Lung (tissue), 11 donors: ENCODE measurements at regions not wholly inside any gene's neighbourhood (a gene's known extent, or its start where the extent isn't known, plus 50 kb on each side); places are given as distances from the start of the nearest gene placed in this dataset.

Experiments
- ATAC-seq: fragments of 200-7000 bp; cut with Tn5 transposase; one replicate; pipeline ENCODE4 v1.9.1; 2020; ENCODE audit warnings: moderate number of reproducible peaks; ENCODE audit not compliant: insufficient read depth, low FRiP score
- DNase-seq, 3 donors: peaks; one replicate each; pipeline ENCODE4 v3.0.0-alpha.2; 2013 to 2017
- H3K27ac ChIP-seq, 2 donors: one replicate each; pipeline ENCODE4 v1.5.1; 2013; ENCODE audit warnings: mild to moderate bottlenecking in 2 of 2, moderate library complexity in 2 of 2, control low read depth in 1 of 2, inconsistent platforms in 1 of 2, low read depth in 1 of 2, low read length in 1 of 2
- H3K27me3 ChIP-seq, 3 donors: one replicate each; pipeline ENCODE4 v1.5.1; 2013; ENCODE audit warnings: low read length in 2 of 3; ENCODE audit not compliant: control insufficient read depth in 3 of 3, insufficient read depth in 3 of 3
- H3K36me3 ChIP-seq, 4 donors: one replicate each; pipeline ENCODE4 v1.5.1; 2013; ENCODE audit warnings: low read length in 4 of 4, mild to moderate bottlenecking in 1 of 4, moderate library complexity in 1 of 4; ENCODE audit not compliant: control insufficient read depth in 4 of 4, insufficient read depth in 4 of 4
- H3K4me1 ChIP-seq, 5 donors: one replicate each; pipeline ENCODE4 v1.5.1; 2013; ENCODE audit warnings: low read length in 5 of 5, mild to moderate bottlenecking in 2 of 5, moderate library complexity in 1 of 5; ENCODE audit not compliant: control insufficient read depth in 5 of 5, insufficient read depth in 5 of 5
- H3K4me3 ChIP-seq: one replicate; pipeline ENCODE4 v1.5.1; 2013; ENCODE audit warnings: mild to moderate bottlenecking, control low read depth, moderate library complexity
- H3K9ac ChIP-seq, 2 donors: one replicate each; pipeline ENCODE4 v1.5.1; 2013; ENCODE audit warnings: low read length in 2 of 2, control low read depth in 1 of 2; ENCODE audit not compliant: insufficient read depth in 1 of 2
- H3K9me3 ChIP-seq, 4 donors: one replicate each; pipeline ENCODE4 v1.5.1; 2013; ENCODE audit warnings: low read length in 3 of 4, mild to moderate bottlenecking in 1 of 4, moderate library complexity in 1 of 4; ENCODE audit not compliant: control insufficient read depth in 4 of 4, insufficient read depth in 3 of 4
- CTCF ChIP-seq: IDR thresholded peaks from 2 replicates; pipeline ENCODE4 v1.5.1; 2012; ENCODE audit warnings: mild to moderate bottlenecking; ENCODE audit errors: control extremely low read depth, extremely low read depth
- WGBS, 2 donors: extraction: QIAGEN DNeasy Blood & Tissue Kit; methylation state at CpG; one replicate each; pipeline ENCODE4 v1.1.7; 2013; 5-methylcytosine and 5-hydroxymethylcytosine counted together
- donor health status: control.
- donor health status: control.
- donor health status: Bipolar disorder and iron deficiency.
- donor health status: healthy.
- donor health status: DM: yes; HTN: yes; CAD: no.

GRCh38 chr2:49261781-49262180 lies 107.5 kb upstream of the FSHR start:
- Histone ChIP-seq H3K9me3 (no peaks in the 10 kb centered on the region), H3K9ac (no peak overlapping the region), H3K4me1 (no peaks in the 10 kb centered on the region), H3K27me3 (no peaks in the 10 kb centered on the region), H3K27ac (no peak overlapping the region), H3K4me3 (no peak overlapping the region), H3K36me3 (no peaks in the 10 kb centered on the region)
- DNase-seq (no peak), ATAC-seq (no peak)
- WGBS, 2 donors, result 95 to 96% methylated on average over 4 of the region's 4 CpGs
- no peak for TF ChIP-seq CTCF

- ATAC-seq, result no peak
- H3K9ac ChIP-seq, result no peak overlapping the region
- TF ChIP-seq CTCF, result no peak
- WGBS, 2 donors, result 50 to 75% methylated on average over 6 of the region's 6 CpGs
- no peak overlapping the region for H3K27ac ChIP-seq
- no peaks in the 10 kb centered on the region for H3K4me1 ChIP-seq
- DNase-seq, result no peak
- no peaks in the 10 kb centered on the region for H3K9me3 ChIP-seq
- no peak overlapping the region for H3K4me3 ChIP-seq
- H3K27me3 ChIP-seq, result no peaks in the 10 kb centered on the region
- no peaks in the 10 kb centered on the region for H3K36me3 ChIP-seq
Observed at GRCh38 chr2:49260979-49261538, 106.7 kb upstream of the FSHR start.

GRCh38 chr2:49259926-49260325 lies 105.6 kb upstream of the FSHR start:
- Histone ChIP-seq H3K4me1 (no peaks in the 10 kb centered on the region), H3K4me3 (no peak overlapping the region), H3K27me3 (no peaks in the 10 kb centered on the region), H3K27ac (no peak overlapping the region), H3K9me3 (no peaks in the 10 kb centered on the region), H3K36me3 (no peaks in the 10 kb centered on the region), H3K9ac (no peak overlapping the region)
- 81 to 92% methylated on average over 1 of the region's 1 CpG for WGBS, 2 donors
- no peak for ATAC-seq
- DNase-seq, result no peak
- no peak for TF ChIP-seq CTCF

GRCh38 chr2:49255409-49255971 lies 101.2 kb upstream of the FSHR start:
- H3K4me1 ChIP-seq, result no peaks in the 10 kb centered on the region
- no peak for TF ChIP-seq CTCF
- no peaks in the 10 kb centered on the region for H3K27me3 ChIP-seq
- no peak overlapping the region for H3K4me3 ChIP-seq
- H3K27ac ChIP-seq, result no peak overlapping the region
- ATAC-seq (no peak), DNase-seq (peak in 1 of 3 donors; percentile 11)
- no peak overlapping the region for H3K9ac ChIP-seq
- H3K9me3 ChIP-seq, result no peaks in the 10 kb centered on the region
- no peaks in the 10 kb centered on the region for H3K36me3 ChIP-seq
- WGBS, 2 donors, result 62 to 80% methylated on average over 3 of the region's 3 CpGs
